ENCODE measurements at regions not wholly inside any gene's neighbourhood (a gene's known extent, or its start where the extent isn't known, plus 50 kb on each side); places are given as distances from the start of the nearest gene placed in this dataset.

- 100% methylated on average over 1 of the region's 5 CpGs for WGBS (ENCODE audit: insufficient coverage)
- H3K27me3 ChIP-seq (ENCODE audit: control insufficient read depth in 2 of 2, insufficient read depth in 2 of 2, low read length in 2 of 2) = peaks cover 0 to 5% of the 10 kb centered on the region in 2 donors
- Mint-ChIP-seq H3K4me1 (no peaks in the 10 kb centered on the region), H3K9me3 (peaks cover 0 to 2% (median 0%) of the 10 kb centered on the region in 7 donors), H3K36me3 (no peaks in the 10 kb centered on the region), H3K27ac (no peak overlapping the region), H3K27me3 (ENCODE audit: low read depth in 3 of 3) (peaks cover 1 to 14% (median 12%) of the 10 kb centered on the region in 3 donors), H3K4me3 (no peak overlapping the region)
- no peak overlapping the region for H3K27ac ChIP-seq (ENCODE audit: low read depth in 1 of 2, low read length in 2 of 2)
- H3K4me3 ChIP-seq (replicated peaks in 1 of 3; ENCODE audit: low read depth in 2 of 3, low read length in 3 of 3) = no peak overlapping the region
- H4K20me1 ChIP-seq (ENCODE audit: insufficient read depth, low read length) = no peaks in the 10 kb centered on the region
- H3K79me2 ChIP-seq (ENCODE audit: insufficient read depth, low read length) = no peaks in the 10 kb centered on the region
- H3K4me2 ChIP-seq (replicated peaks; ENCODE audit: extremely low read depth, low read length, poor library complexity, severe bottlenecking) = no peak overlapping the region
- H3K9me3 ChIP-seq (replicated peaks in 1 of 2; ENCODE audit: control insufficient read depth in 1 of 2, insufficient read depth in 1 of 2, low read length in 2 of 2) = no peaks in the 10 kb centered on the region
- intact Hi-C loops (cut with micrococcal nuclease) = no loop called here
- no peak overlapping the region for H3K9ac ChIP-seq (ENCODE audit: insufficient read depth, low read length, poor library complexity, severe bottlenecking)
- no peaks in the 10 kb centered on the region for H3K36me3 ChIP-seq (replicated peaks in 1 of 2; ENCODE audit: control insufficient read depth in 1 of 2, insufficient read depth in 2 of 2, low read length in 2 of 2)
- DNase-seq = no peak
- no peak overlapping the region for H2AFZ ChIP-seq (ENCODE audit: insufficient read depth, low read depth, low read length, poor library complexity, severe bottlenecking)
- H3K4me1 ChIP-seq (ENCODE audit: control insufficient read depth in 1 of 2, insufficient read depth in 2 of 2, low read length in 2 of 2) = no peaks in the 10 kb centered on the region
- TF ChIP-seq CTCF (IDR thresholded peaks at IDR 0.05) = no peak
Observed at GRCh38 chr5:38794986-38795385, 50.8 kb upstream of the OSMR start.

GRCh38 chr5:38795986-38796741, 49.6 kb upstream of the OSMR start:
- WGBS (ENCODE audit: insufficient coverage) = 93% methylated on average over 6 of the region's 6 CpGs
- no peaks in the 10 kb centered on the region for H3K36me3 Mint-ChIP-seq
- no peak for TF ChIP-seq CTCF (IDR thresholded peaks at IDR 0.05)

More at GRCh38 chr5:38795986-38796741, 49.6 kb upstream of the OSMR start:
- Histone ChIP-seq H3K9ac (ENCODE audit: insufficient read depth, low read length, poor library complexity, severe bottlenecking) (no peak overlapping the region), H3K4me1 (ENCODE audit: control insufficient read depth in 1 of 2, insufficient read depth in 2 of 2, low read length in 2 of 2) (no peaks in the 10 kb centered on the region), H2AFZ (ENCODE audit: insufficient read depth, low read depth, low read length, poor library complexity, severe bottlenecking) (no peak overlapping the region), H3K4me3 (replicated peaks in 1 of 3; ENCODE audit: low read depth in 2 of 3, low read length in 3 of 3) (no peak overlapping the region), H3K36me3 (replicated peaks in 1 of 2; ENCODE audit: control insufficient read depth in 1 of 2, insufficient read depth in 2 of 2, low read length in 2 of 2) (no peaks in the 10 kb centered on the region), H3K79me2 (ENCODE audit: insufficient read depth, low read length) (no peaks in the 10 kb centered on the region), H4K20me1 (ENCODE audit: insufficient read depth, low read length) (no peaks in the 10 kb centered on the region), H3K27me3 (ENCODE audit: control insufficient read depth in 2 of 2, insufficient read depth in 2 of 2, low read length in 2 of 2) (peaks cover 0 to 5% of the 10 kb centered on the region in 2 donors), H3K9me3 (replicated peaks in 1 of 2; ENCODE audit: control insufficient read depth in 1 of 2, insufficient read depth in 1 of 2, low read length in 2 of 2) (no peaks in the 10 kb centered on the region), H3K27ac (ENCODE audit: low read depth in 1 of 2, low read length in 2 of 2) (no peak overlapping the region), H3K4me2 (replicated peaks; ENCODE audit: extremely low read depth, low read length, poor library complexity, severe bottlenecking) (no peak overlapping the region)
- no peak for DNase-seq
- no peaks in the 10 kb centered on the region for H3K9me3 Mint-ChIP-seq
- intact Hi-C loops (cut with micrococcal nuclease) = no loop called here
- no peak overlapping the region for H3K27ac Mint-ChIP-seq
- H3K27me3 Mint-ChIP-seq (ENCODE audit: low read depth in 3 of 3) = peaks cover 3 to 14% (median 10%) of the 10 kb centered on the region in 3 donors
- H3K4me3 Mint-ChIP-seq = no peak overlapping the region
- H3K4me1 Mint-ChIP-seq = no peaks in the 10 kb centered on the region

Data from CD14-positive monocyte (primary cell).